ENCODE measurements at regions not wholly inside any gene's neighbourhood (a gene's known extent, or its start where the extent isn't known, plus 50 kb on each side); places are given as distances from the start of the nearest gene placed in this dataset.

- intact Hi-C loops (cut with DNase I; ENCODE audit: low total_unique reads), result no loop called here
- no peak for TF ChIP-seq CTCF (IDR thresholded peaks at IDR 0.05)
- no peak for TF ChIP-seq POLR2A (IDR thresholded peaks at IDR 0.05)
- peak in 1 of 2 donors; percentile 71 for DNase-seq (ENCODE audit: low spot score in 2 of 2)
- H3K4me3 ChIP-seq (ENCODE audit: low read depth, poor library complexity, severe bottlenecking), result no peak overlapping the region
- 90 to 97% methylated on average over 9 of the region's 9 CpGs for WGBS, 2 donors
Measured at GRCh38 chr20:61125076-61125475, 127.0 kb upstream of the CDH4 start.

- DNase-seq (ENCODE audit: low spot score in 2 of 2), result peak in 1 of 2 donors; percentile 53
- intact Hi-C loops (cut with DNase I; ENCODE audit: low total_unique reads), result no loop called here
- 86 to 89% methylated on average over 14 of the region's 14 CpGs for WGBS, 2 donors
- H3K4me3 ChIP-seq (ENCODE audit: low read depth, poor library complexity, severe bottlenecking), result no peak overlapping the region
- no peak for TF ChIP-seq CTCF (IDR thresholded peaks at IDR 0.05)
- TF ChIP-seq POLR2A (IDR thresholded peaks at IDR 0.05), result no peak
Measured at GRCh38 chr20:61125546-61126180, 126.4 kb upstream of the CDH4 start.

- H3K4me3 ChIP-seq (ENCODE audit: low read depth, poor library complexity, severe bottlenecking), result no peak overlapping the region
- TF ChIP-seq POLR2A (IDR thresholded peaks at IDR 0.05), result no peak
- TF ChIP-seq CTCF (IDR thresholded peaks at IDR 0.05), result no peak
- intact Hi-C loops (cut with DNase I; ENCODE audit: low total_unique reads), result no loop called here
- WGBS, 2 donors, result 86 to 89% methylated on average over 19 to 21 of the region's 21 CpGs
- DNase-seq (ENCODE audit: low spot score in 2 of 2), result peak in 1 of 2 donors; percentile 72
Measured at GRCh38 chr20:61126369-61127195, 125.5 kb upstream of the CDH4 start.

GRCh38 chr20:61127311-61128039 is 124.6 kb upstream of the CDH4 start:
- DNase-seq (ENCODE audit: low spot score in 2 of 2), result peak in 1 of 2 donors; percentile 70
- H3K4me3 ChIP-seq (ENCODE audit: low read depth, poor library complexity, severe bottlenecking), result no peak overlapping the region
- WGBS, 2 donors, result 77 to 82% methylated on average over 12 of the region's 12 CpGs
- intact Hi-C loops (cut with DNase I; ENCODE audit: low total_unique reads), result no loop called here
- TF ChIP-seq CTCF (IDR thresholded peaks at IDR 0.05) (no peak), POLR2A (IDR thresholded peaks at IDR 0.05) (no peak)

- WGBS, 2 donors, result 68 to 75% methylated on average over 14 of the region's 14 CpGs
- DNase-seq (ENCODE audit: low spot score in 2 of 2), result peak in 1 of 2 donors; percentile 54
- H3K4me3 ChIP-seq (ENCODE audit: low read depth, poor library complexity, severe bottlenecking), result no peak overlapping the region
- intact Hi-C loops (cut with DNase I; ENCODE audit: low total_unique reads), result no loop called here
- no peak for TF ChIP-seq POLR2A (IDR thresholded peaks at IDR 0.05)
- no peak for TF ChIP-seq CTCF (IDR thresholded peaks at IDR 0.05)
Measured at GRCh38 chr20:61128701-61129269, 123.3 kb upstream of the CDH4 start.

Measured in lower leg skin (tissue), 4 donors.